Naive thymus-derived CD4-positive, alpha-beta T cell (primary cell): ENCODE measurements at regions not wholly inside any gene's neighbourhood (a gene's known extent, or its start where the extent isn't known, plus 50 kb on each side); places are given as distances from the start of the nearest gene placed in this dataset.

Experiments
- ATAC-seq: fragments of 150-1000 bp; cut with Tn5 transposase; 2 replicates; pipeline ENCODE4 v1.10.0; 2021; ENCODE audit warnings: mild to moderate bottlenecking, moderate library complexity
- CTCF ChIA-PET: fragments of 350-600 bp; sonication (Branson Sonifier 250); formaldehyde crosslinking; loops from one replicate; lab custom pipeline; 2021; ENCODE audit warnings: antibody characterized with exemption; lab: Charles Lee
- POLR2A ChIA-PET: fragments of 350-600 bp; sonication (Branson Sonifier 250); formaldehyde crosslinking; loops from one replicate; lab custom pipeline; 2021; ENCODE audit warnings: antibody characterized with exemption, inconsistent platforms; lab: Charles Lee
- DNase-seq, 9 donors: peaks; one replicate each; pipeline versions ENCODE4 v3.0.0 to v3.0.0-alpha.2; 2020 to 2022; ENCODE audit warnings: mixed read lengths in 1 of 9
- H3K27ac ChIP-seq: one replicate; pipeline ENCODE4 v1.7.0; 2013; ENCODE audit warnings: mild to moderate bottlenecking, low read depth, low read length, moderate library complexity
- H3K27me3 ChIP-seq, 2 donors: one replicate each; pipeline ENCODE4 v1.7.0; 2013; ENCODE audit warnings: low read length in 2 of 2, mild to moderate bottlenecking in 2 of 2, moderate library complexity in 2 of 2; ENCODE audit not compliant: control insufficient read depth in 2 of 2, insufficient read depth in 2 of 2
- H3K36me3 ChIP-seq, 3 experiments: 1 replicate in 2 of 3; 2 replicates in 1 of 3; pipeline ENCODE4 v1.7.0; 2013; ENCODE audit warnings: low read length in 3 of 3, mild to moderate bottlenecking in 3 of 3, moderate library complexity in 1 of 3; ENCODE audit not compliant: insufficient read depth in 3 of 3, control insufficient read depth in 2 of 3
- H3K4me1 ChIP-seq, 2 donors: one replicate each; pipeline ENCODE4 v1.7.0; 2013; ENCODE audit warnings: low read length in 2 of 2, mild to moderate bottlenecking in 2 of 2, moderate library complexity in 1 of 2; ENCODE audit not compliant: control insufficient read depth in 2 of 2, insufficient read depth in 2 of 2
- H3K4me3 ChIP-seq: 2 replicates; pipeline ENCODE4 v1.7.0; 2013; ENCODE audit warnings: mild to moderate bottlenecking, low read length
- H3K9me3 ChIP-seq, 3 experiments: 1 replicate in 2 of 3; 2 replicates in 1 of 3; pipeline ENCODE4 v1.7.0; 2013; ENCODE audit warnings: low read length in 3 of 3; ENCODE audit not compliant: control insufficient read depth in 2 of 3
- H3K27ac Mint-ChIP-seq, 9 donors: one replicate each; pipeline ENCODE4 v1.8.0; 2020 to 2022; ENCODE audit warnings: mixed read lengths in 9 of 9, mild to moderate bottlenecking in 8 of 9, moderate library complexity in 5 of 9, inconsistent platforms in 2 of 9
- H3K27me3 Mint-ChIP-seq, 5 donors: one replicate each; pipeline ENCODE4 v1.8.0; 2021 to 2022; ENCODE audit warnings: mixed read lengths in 5 of 5, mild to moderate bottlenecking in 1 of 5
- H3K36me3 Mint-ChIP-seq, 5 donors: one replicate each; pipeline ENCODE4 v1.8.0; 2020 to 2022; ENCODE audit warnings: mixed read lengths in 5 of 5, mild to moderate bottlenecking in 3 of 5, inconsistent platforms in 1 of 5
- H3K4me1 Mint-ChIP-seq, 7 donors: one replicate each; pipeline ENCODE4 v1.8.0; 2020 to 2022; ENCODE audit warnings: mixed read lengths in 7 of 7, mild to moderate bottlenecking in 3 of 7, inconsistent platforms in 1 of 7
- H3K4me3 Mint-ChIP-seq, 10 donors: one replicate each; pipeline ENCODE4 v1.8.0; 2020 to 2022; ENCODE audit warnings: mild to moderate bottlenecking in 10 of 10, mixed read lengths in 10 of 10, moderate library complexity in 6 of 10, inconsistent platforms in 2 of 10
- H3K9me3 Mint-ChIP-seq, 11 donors: one replicate each; pipeline ENCODE4 v1.8.0; 2020 to 2022; ENCODE audit warnings: mixed read lengths in 11 of 11, mild to moderate bottlenecking in 4 of 11, inconsistent platforms in 1 of 11, moderate library complexity in 1 of 11
- intact Hi-C, 2 donors: fragments of 100-400 bp; cut with micrococcal nuclease; formaldehyde crosslinking; loops; one replicate each; pipeline ENCODE4 v1.15.1; 2023

DNA sequence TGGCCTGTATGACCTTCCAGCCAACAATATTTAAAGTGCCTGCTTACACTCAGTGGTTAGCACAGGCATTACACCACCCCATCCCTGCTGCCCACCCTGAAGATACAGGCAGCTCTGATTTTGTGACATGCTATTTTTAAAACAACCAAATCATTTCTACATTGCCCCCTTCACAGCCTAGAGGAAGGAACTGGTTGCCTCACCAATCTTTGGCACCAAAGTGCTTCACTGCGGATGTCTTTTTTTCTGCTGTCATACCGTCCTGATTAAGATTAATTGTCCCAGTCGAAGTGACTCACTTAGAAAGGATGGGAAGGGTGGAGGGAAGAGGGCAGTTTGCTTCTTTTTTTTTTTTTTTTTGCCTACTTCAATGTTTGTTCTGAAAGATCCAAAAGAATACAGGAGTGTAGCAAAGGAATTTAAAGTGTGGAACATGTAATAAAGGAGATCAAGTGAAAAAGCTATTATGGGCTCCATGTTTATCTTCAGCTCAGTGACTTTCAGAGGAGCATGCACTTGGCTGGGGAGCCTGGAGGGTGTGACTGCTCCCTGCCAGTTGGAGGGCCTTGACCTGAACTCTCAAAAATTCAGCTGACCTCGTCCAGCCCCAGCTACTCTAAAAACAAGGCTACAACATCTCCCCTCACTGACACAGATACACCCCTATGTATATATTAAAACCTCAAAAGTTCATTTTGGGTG lies 501.1 kb upstream of the TNP1 start:
- DNase-seq, result no peak
- ChIA-PET POLR2A (no interaction called here), CTCF (no interaction called here)
- intact Hi-C loops, result no loop called here
- Histone ChIP-seq H3K4me3 (no peak overlapping the region), H3K36me3 (no peaks in the 10 kb centered on the region), H3K27ac (no peak overlapping the region), H3K4me1 (no peaks in the 10 kb centered on the region), H3K9me3 (no peaks in the 10 kb centered on the region), H3K27me3 (no peaks in the 10 kb centered on the region)
- Mint-ChIP-seq H3K9me3 (peaks cover 0 to 4% (median 0%) of the 10 kb centered on the region in 11 donors), H3K4me3 (no peak overlapping the region), H3K27me3 (peaks cover 0 to 6% (median 0%) of the 10 kb centered on the region in 5 donors), H3K4me1 (peaks cover 0 to 4% (median 0%) of the 10 kb centered on the region in 7 donors), H3K36me3 (peaks cover 0 to 9% (median 0%) of the 10 kb centered on the region in 5 donors), H3K27ac (no peak overlapping the region)
- peak; percentile 38 for ATAC-seq

DNA sequence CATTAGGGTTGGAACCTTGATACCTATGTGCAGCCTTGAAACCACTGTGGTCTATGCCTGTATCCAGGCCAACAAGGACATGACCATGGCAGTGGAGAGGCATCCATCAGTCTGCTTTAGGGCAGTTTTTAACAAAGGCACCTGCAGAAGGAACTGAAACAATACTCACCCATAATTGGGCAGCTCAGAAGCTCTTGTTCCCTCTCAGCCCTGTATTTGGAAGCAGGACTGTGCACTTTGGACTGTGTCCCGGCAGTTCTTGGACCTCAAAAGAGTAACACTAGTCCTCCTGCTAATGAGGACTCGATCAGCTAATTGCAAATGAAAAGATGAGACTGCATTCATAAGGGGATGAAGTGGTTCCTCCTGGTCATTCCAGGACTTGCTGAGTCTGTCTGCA lies 500.2 kb upstream of the TNP1 start:
- Mint-ChIP-seq H3K4me1 (peaks cover 0 to 4% (median 0%) of the 10 kb centered on the region in 7 donors), H3K9me3 (peaks cover 0 to 4% (median 0%) of the 10 kb centered on the region in 11 donors), H3K27me3 (peaks cover 0 to 7% (median 0%) of the 10 kb centered on the region in 5 donors), H3K27ac (no peak overlapping the region), H3K36me3 (peaks cover 0 to 13% (median 0%) of the 10 kb centered on the region in 5 donors), H3K4me3 (no peak overlapping the region)
- ChIA-PET CTCF (no interaction called here), POLR2A (no interaction called here)
- DNase-seq, result no peak
- Histone ChIP-seq H3K9me3 (no peaks in the 10 kb centered on the region), H3K4me3 (no peak overlapping the region), H3K27ac (no peak overlapping the region), H3K4me1 (no peaks in the 10 kb centered on the region), H3K27me3 (no peaks in the 10 kb centered on the region), H3K36me3 (no peaks in the 10 kb centered on the region)
- intact Hi-C loops, result no loop called here
- no peak for ATAC-seq

DNA sequence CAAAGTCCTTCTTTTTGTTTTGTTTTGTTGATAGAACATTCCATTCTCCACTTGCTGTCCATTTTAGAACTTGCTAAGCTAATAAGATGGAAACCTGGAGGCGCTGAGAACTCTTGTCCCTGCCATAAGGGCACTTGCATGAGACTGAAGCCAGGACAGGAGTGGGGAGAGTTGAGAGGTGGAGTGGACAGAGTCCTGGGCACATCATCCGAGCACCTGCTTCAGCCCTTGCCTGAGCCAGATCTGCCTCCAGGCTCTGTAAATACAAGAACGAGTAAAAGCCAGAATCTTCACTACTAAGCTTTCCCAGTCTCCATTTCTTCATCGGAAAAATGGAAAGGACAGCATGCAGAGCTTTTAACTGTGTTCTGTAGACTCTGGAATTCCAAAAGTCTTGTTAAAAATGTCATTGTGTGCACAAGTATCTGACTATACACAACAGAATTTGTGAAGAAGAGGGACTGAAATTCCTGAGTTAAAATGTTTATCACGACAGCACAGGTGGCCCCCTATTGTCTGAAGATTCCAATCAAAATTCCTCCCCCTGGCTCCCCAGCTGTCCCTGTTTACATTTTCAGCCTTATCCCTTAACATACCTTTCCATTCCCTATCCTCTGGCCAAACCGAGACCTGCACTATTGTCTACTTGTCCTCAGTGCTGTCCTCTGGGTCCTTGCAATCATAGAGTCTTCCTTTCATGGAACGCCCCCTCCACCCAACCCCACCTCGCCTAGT lies 498.2 kb upstream of the TNP1 start:
- Histone ChIP-seq H3K9me3 (no peaks in the 10 kb centered on the region), H3K36me3 (no peaks in the 10 kb centered on the region), H3K4me1 (no peaks in the 10 kb centered on the region), H3K4me3 (no peak overlapping the region), H3K27me3 (no peaks in the 10 kb centered on the region), H3K27ac (no peak overlapping the region)
- H3K27ac Mint-ChIP-seq, result peak overlapping the region in 1 of 9 donors; percentile 6
- H3K36me3 Mint-ChIP-seq, result peaks cover 0 to 22% (median 4%) of the 10 kb centered on the region in 5 donors
- intact Hi-C loops, result no loop called here
- ATAC-seq, result no peak
- CTCF ChIA-PET, result no interaction called here
- H3K4me1 Mint-ChIP-seq, result peaks cover 0 to 3% (median 0%) of the 10 kb centered on the region in 7 donors
- H3K4me3 Mint-ChIP-seq, result no peak overlapping the region
- POLR2A ChIA-PET, result interaction anchor here (0.6 kb wide), 1 partner anchor 229 kb away, joined by 3 read pairs; no protein-coding TSS in a partner anchor
- no peak for DNase-seq
- H3K27me3 Mint-ChIP-seq, result peaks cover 0 to 10% (median 0%) of the 10 kb centered on the region in 5 donors
- H3K9me3 Mint-ChIP-seq, result peaks cover 0 to 4% (median 0%) of the 10 kb centered on the region in 11 donors

DNA sequence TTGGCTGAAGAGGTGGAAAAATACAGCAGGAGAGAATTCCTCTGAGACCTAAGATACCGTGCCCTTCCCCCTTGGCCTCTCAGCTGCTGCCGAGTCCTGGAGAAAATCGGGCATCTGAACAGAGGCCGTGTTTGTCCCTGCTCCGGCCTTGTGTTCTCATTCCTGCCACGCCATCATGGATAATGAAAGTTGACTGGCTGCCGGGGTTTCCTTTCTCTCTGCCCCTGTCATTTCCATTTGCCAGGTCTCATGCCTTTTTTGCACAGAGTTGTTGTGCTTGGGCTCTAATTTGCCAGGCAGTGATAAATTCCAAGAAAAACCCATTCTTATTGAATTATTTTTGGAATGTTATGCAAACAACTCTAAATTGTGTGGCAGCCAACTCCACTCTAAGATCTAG lies 496.9 kb upstream of the TNP1 start:
- intact Hi-C loops, result no loop called here
- Mint-ChIP-seq H3K27me3 (peaks cover 0 to 10% (median 0%) of the 10 kb centered on the region in 5 donors), H3K27ac (no peak overlapping the region), H3K4me1 (peaks cover 0 to 1% (median 0%) of the 10 kb centered on the region in 7 donors), H3K9me3 (peaks cover 0 to 4% (median 0%) of the 10 kb centered on the region in 11 donors), H3K36me3 (peaks cover 0 to 22% (median 4%) of the 10 kb centered on the region in 5 donors), H3K4me3 (no peak overlapping the region)
- H3K9me3 ChIP-seq, result no peaks in the 10 kb centered on the region
- ChIA-PET CTCF (no interaction called here), POLR2A (no interaction called here)
- H3K27me3 ChIP-seq, result no peaks in the 10 kb centered on the region
- H3K27ac ChIP-seq, result no peak overlapping the region
- H3K36me3 ChIP-seq, result no peaks in the 10 kb centered on the region
- no peak for DNase-seq
- no peaks in the 10 kb centered on the region for H3K4me1 ChIP-seq
- no peak for ATAC-seq
- no peak overlapping the region for H3K4me3 ChIP-seq

- intact Hi-C loops, result no loop called here
- ATAC-seq, result no peak
- ChIA-PET CTCF (interaction anchor here (0.8 kb wide), 1 partner anchor 658 kb away, joined by 5 read pairs; no protein-coding TSS in a partner anchor), POLR2A (no interaction called here)
- DNase-seq, result no peak
- no peak overlapping the region for H3K4me3 ChIP-seq
- no peak overlapping the region for H3K4me3 Mint-ChIP-seq
- H3K27ac Mint-ChIP-seq, result no peak overlapping the region
- peaks cover 0 to 10% (median 0%) of the 10 kb centered on the region in 5 donors for H3K27me3 Mint-ChIP-seq
- no peaks in the 10 kb centered on the region for H3K9me3 ChIP-seq
- no peaks in the 10 kb centered on the region for H3K27me3 ChIP-seq
- no peak overlapping the region for H3K27ac ChIP-seq
- H3K4me1 Mint-ChIP-seq, result peaks cover 0 to 1% (median 0%) of the 10 kb centered on the region in 7 donors
- no peaks in the 10 kb centered on the region for H3K36me3 ChIP-seq
- peaks cover 0 to 4% (median 0%) of the 10 kb centered on the region in 11 donors for H3K9me3 Mint-ChIP-seq
- no peaks in the 10 kb centered on the region for H3K4me1 ChIP-seq
- H3K36me3 Mint-ChIP-seq, result peaks cover 0 to 22% (median 4%) of the 10 kb centered on the region in 5 donors
These were observed 496.3 kb upstream of the TNP1 start for GRCh38 chr2:217356142-217356541.

DNA sequence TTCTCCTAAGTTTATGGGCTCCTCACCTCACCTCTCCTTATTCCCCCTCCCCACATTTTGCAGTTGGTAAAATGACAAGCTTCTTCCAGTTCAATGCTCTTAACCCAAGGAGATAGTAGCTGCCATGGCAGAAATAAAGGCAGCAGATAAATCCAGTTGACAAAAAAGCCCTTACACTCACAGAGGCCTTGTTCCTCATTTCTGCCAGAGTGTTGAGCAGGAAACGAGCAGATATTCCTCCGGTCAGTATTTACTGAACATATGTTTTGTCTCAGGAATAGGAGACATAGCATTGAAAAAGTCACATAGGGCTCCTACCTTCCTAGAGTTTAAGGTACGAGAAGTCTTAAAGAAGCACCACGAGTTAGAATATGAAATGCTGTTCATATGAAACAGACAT lies 493.7 kb upstream of the TNP1 start:
- no peak overlapping the region for H3K27ac ChIP-seq
- peaks cover 0 to 21% (median 4%) of the 10 kb centered on the region in 5 donors for H3K36me3 Mint-ChIP-seq
- no peaks in the 10 kb centered on the region for H3K4me1 ChIP-seq
- intact Hi-C loops, result no loop called here
- H3K4me3 ChIP-seq, result no peak overlapping the region
- ChIA-PET CTCF (no interaction called here), POLR2A (no interaction called here)
- H3K27ac Mint-ChIP-seq, result no peak overlapping the region
- no peak overlapping the region for H3K4me3 Mint-ChIP-seq
- peaks cover 0 to 1% (median 0%) of the 10 kb centered on the region in 7 donors for H3K4me1 Mint-ChIP-seq
- H3K27me3 Mint-ChIP-seq, result peaks cover 0 to 6% (median 0%) of the 10 kb centered on the region in 5 donors
- peaks cover 0 to 24% (median 8%) of the 10 kb centered on the region in 11 donors for H3K9me3 Mint-ChIP-seq
- H3K27me3 ChIP-seq, result no peaks in the 10 kb centered on the region
- peak; percentile 16 for ATAC-seq
- no peaks in the 10 kb centered on the region for H3K9me3 ChIP-seq
- no peaks in the 10 kb centered on the region for H3K36me3 ChIP-seq
- no peak for DNase-seq
